SK-N-SH treated with all-trans-retinoic acid at 6 μM for 48 hours (cell line): ENCODE measurements at regions not wholly inside any gene's neighbourhood (a gene's known extent, or its start where the extent isn't known, plus 50 kb on each side); places are given as distances from the start of the nearest gene placed in this dataset.

Source experiments
- ARNTL ChIP-seq: fragments of 450-650 bp; formaldehyde crosslinking; IDR thresholded peaks from 2 replicates; pipeline ENCODE4 v1.5.0; 2020; ENCODE audit warnings: low read depth, mild to moderate bottlenecking, moderate library complexity, borderline replicate concordance
- CSDC2 ChIP-seq: fragments of 250-450 bp; sonication (Bioruptor Pico); IDR thresholded peaks from 2 replicates; pipeline ENCODE4 v1.5.0; 2020; ENCODE audit warnings: mild to moderate bottlenecking, moderate library complexity
- ESRRG ChIP-seq: fragments of 250-450 bp; sonication (Bioruptor Pico); IDR thresholded peaks from 2 replicates; pipeline ENCODE4 v1.6.1; 2021; ENCODE audit warnings: mild to moderate bottlenecking
- GLIS3 ChIP-seq: fragments of 250-450 bp; sonication (Bioruptor Pico); IDR thresholded peaks from 2 replicates; pipeline ENCODE4 v1.5.0; 2020; ENCODE audit warnings: mild to moderate bottlenecking, moderate library complexity
- OSR1 ChIP-seq: fragments of 250-450 bp; sonication (Bioruptor Pico); IDR thresholded peaks from 2 replicates; pipeline ENCODE4 v1.8.0; 2022; ENCODE audit warnings: moderate library complexity, mild to moderate bottlenecking, inconsistent platforms
- PPARA ChIP-seq: fragments of 250-450 bp; sonication (Bioruptor Pico); IDR thresholded peaks from 2 replicates; pipeline ENCODE4 v1.5.0; 2020; ENCODE audit warnings: mild to moderate bottlenecking, borderline replicate concordance
- SNAI2 ChIP-seq: fragments of 250-450 bp; sonication (Bioruptor Pico); IDR thresholded peaks from 2 replicates; pipeline ENCODE4 v1.5.0; 2020; ENCODE audit warnings: mild to moderate bottlenecking, moderate library complexity
- TCF4 ChIP-seq: fragments of 250-450 bp; sonication (Bioruptor Pico); IDR thresholded peaks from 2 replicates; pipeline ENCODE4 v1.8.0; 2021; ENCODE audit warnings: mild to moderate bottlenecking, moderate library complexity, borderline replicate concordance
- TOX ChIP-seq: fragments of 250-450 bp; sonication (Bioruptor Pico); IDR thresholded peaks from 2 replicates; pipeline ENCODE4 v1.8.0; 2021; ENCODE audit warnings: mild to moderate bottlenecking, moderate library complexity, borderline replicate concordance
- TSHZ2 ChIP-seq: fragments of 250-450 bp; sonication (Bioruptor Pico); IDR thresholded peaks from 2 replicates; pipeline ENCODE4 v1.5.0; 2020; ENCODE audit warnings: mild to moderate bottlenecking, moderate library complexity
- ZFP30 ChIP-seq: fragments of 450-650 bp; formaldehyde crosslinking; IDR thresholded peaks from 2 replicates; pipeline ENCODE4 v1.5.0; 2022; ENCODE audit warnings: mild to moderate bottlenecking, moderate library complexity
- ZNF565 ChIP-seq: fragments of 450-650 bp; formaldehyde crosslinking; conservative IDR thresholded peaks from 2 replicates; pipeline ENCODE4 v1.5.0; 2020; ENCODE audit warnings: low read depth, mild to moderate bottlenecking, moderate library complexity
- TF ChIP-seq, protein P1 (sequence below): fragments of 250-450 bp; sonication (Bioruptor Pico); IDR thresholded peaks from 2 replicates; pipeline ENCODE4 v1.8.0; 2020; ENCODE audit warnings: mild to moderate bottlenecking, moderate library complexity, borderline replicate concordance

DNA sequence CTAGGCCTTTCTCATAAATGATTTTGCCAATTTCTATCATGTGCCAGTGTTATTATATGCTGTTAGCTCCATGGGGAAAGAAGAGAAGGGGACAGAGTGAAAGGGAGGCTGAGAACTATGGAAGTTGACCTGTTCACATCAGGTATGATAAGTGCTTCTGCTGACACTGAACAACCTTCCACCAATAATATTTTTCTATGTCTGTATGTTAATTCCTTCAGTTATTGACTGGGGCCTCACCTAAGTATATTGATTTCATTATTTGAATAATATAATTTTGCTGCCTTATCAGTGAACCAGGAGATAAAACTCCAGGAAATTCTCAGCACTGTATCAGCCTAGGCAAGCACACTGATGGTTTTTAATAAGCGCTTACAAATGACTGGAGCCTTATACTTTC is 262.8 kb downstream of the SNCA start:
- no peak for TF ChIP-seq TCF4
- no peak for TF ChIP-seq ZNF565
- no peak for TF ChIP-seq TSHZ2 (CRISPR knock-in tag)
- no peak for TF ChIP-seq TOX (CRISPR knock-in tag)
- TF ChIP-seq PPARA, result no peak
- no peak for TF ChIP-seq GLIS3 (CRISPR knock-in tag)
- no peak for TF ChIP-seq OSR1
- no peak for TF ChIP-seq SNAI2 (CRISPR knock-in tag)
- TF ChIP-seq, protein P1, sequence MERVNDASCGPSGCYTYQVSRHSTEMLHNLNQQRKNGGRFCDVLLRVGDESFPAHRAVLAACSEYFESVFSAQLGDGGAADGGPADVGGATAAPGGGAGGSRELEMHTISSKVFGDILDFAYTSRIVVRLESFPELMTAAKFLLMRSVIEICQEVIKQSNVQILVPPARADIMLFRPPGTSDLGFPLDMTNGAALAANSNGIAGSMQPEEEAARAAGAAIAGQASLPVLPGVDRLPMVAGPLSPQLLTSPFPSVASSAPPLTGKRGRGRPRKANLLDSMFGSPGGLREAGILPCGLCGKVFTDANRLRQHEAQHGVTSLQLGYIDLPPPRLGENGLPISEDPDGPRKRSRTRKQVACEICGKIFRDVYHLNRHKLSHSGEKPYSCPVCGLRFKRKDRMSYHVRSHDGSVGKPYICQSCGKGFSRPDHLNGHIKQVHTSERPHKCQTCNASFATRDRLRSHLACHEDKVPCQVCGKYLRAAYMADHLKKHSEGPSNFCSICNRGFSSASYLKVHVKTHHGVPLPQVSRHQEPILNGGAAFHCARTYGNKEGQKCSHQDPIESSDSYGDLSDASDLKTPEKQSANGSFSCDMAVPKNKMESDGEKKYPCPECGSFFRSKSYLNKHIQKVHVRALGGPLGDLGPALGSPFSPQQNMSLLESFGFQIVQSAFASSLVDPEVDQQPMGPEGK (CRISPR knock-in tag), result no peak
- TF ChIP-seq ARNTL, result no peak
- TF ChIP-seq ESRRG (CRISPR knock-in tag), result no peak
- TF ChIP-seq CSDC2, result no peak
- no peak for TF ChIP-seq ZFP30 (CRISPR knock-in tag)
